IPS DF 4.7 (cell line): ENCODE measurements at regions not wholly inside any gene's neighbourhood (a gene's known extent, or its start where the extent isn't known, plus 50 kb on each side); places are given as distances from the start of the nearest gene placed in this dataset.

Source experiments
- DNase-seq: peaks from one replicate; pipeline ENCODE4 v3.0.0-alpha.2; 2013; ENCODE audit warnings: low spot score; ENCODE audit errors: extremely low read depth

DNA sequence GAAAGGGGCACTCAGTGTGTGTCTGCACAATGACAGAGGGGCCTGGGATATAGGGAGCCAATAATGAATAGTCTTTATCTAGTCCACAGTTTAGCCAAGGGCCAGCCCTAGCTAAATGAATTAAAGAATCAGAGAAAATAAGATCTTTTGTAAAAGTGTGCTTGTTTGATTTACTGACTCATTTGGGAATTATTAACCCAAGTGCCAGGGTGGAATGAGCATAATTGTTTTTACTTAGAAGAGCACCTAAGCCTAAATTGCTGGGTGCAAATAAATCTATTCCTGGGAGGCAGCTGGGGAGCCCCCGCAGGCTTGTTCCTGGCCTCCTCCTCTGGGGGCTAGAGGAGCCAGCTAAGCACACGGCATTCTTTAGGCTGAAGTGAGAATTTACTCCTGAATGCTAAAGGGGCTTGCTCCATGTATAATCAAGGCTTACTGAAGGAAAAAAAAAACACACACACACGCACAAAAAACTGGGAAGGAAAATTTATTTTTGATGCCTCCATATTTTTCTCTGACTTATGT lies 405.3 kb upstream of the SUCLG2 start:
- DNase-seq: no peak

DNA sequence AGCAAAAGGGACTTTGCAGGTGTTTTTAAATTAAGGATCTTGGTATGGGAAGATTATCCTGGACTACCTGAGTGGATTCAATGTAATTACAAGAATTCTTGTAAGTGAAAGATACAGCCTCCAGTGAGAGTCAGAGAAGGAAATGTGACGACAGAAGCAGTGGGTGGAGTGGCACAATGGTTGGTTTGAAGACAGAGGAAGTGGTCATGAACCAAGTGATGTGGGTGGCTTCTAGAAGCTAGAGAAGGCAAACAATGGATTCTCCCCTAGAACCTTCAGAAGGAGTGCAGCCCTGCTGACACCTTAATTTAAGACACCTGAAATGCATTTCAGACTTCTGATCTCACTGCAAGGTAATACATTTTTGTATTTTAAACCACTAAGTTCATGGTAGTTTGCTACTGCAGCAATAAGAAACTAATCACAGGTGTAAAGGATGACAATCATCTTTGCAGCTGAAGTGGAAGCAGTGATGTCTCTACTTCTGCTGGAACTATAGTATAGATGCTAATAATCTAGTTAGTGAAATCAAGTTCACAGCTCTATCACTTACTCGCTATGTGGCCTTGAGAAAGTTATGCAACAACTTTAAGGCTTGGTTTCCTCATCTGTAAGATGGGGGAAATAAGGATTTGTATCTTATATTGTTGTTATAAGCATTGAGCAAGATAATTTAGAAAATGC lies 403.4 kb upstream of the SUCLG2 start:
- no peak for DNase-seq

DNA sequence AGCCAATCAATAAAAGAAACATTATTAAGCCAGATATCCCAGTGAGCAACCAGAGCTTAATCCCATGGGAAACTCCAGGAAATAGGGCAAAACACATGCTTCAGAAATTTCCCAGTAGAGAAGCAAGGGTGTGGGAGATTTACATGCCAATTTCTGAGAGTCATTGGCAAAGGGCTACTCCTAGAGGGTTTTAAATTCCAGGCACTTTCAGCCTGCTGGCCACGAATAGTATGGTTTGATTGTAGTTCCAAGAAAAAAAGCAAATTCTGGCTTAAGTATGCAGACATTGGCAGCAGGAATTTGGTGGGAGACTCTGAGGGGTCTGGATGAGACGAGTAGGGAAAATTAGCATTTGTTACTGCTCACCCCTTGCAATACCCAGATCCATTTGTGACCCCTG lies 402.1 kb upstream of the SUCLG2 start:
- no peak for DNase-seq

- DNase-seq: no peak
Observed at GRCh38 chr3:68055215-68055614, 400.8 kb upstream of the SUCLG2 start.

DNA sequence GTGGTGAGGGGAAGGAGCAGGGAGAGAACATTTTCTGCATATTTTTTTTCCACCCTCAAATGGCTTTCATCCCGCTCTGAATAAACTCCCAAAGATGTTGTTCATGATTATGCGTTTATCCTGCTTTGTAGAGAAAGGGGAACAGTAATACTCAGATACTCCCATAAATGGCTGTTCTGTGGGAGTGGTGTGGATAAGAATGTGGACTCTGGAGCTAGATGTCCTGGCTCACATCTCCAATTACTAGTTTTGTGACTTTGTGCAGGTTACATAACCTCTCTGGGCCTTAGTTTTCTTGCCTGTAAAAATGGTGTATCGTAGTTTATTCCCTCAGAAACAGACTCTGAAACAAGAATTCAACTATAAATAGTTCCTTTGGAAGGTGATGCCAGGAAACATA lies 395.4 kb upstream of the SUCLG2 start:
- DNase-seq: no peak

GRCh38 chr3:68045976-68046375 lies 391.6 kb upstream of the SUCLG2 start:
- no peak for DNase-seq

DNA sequence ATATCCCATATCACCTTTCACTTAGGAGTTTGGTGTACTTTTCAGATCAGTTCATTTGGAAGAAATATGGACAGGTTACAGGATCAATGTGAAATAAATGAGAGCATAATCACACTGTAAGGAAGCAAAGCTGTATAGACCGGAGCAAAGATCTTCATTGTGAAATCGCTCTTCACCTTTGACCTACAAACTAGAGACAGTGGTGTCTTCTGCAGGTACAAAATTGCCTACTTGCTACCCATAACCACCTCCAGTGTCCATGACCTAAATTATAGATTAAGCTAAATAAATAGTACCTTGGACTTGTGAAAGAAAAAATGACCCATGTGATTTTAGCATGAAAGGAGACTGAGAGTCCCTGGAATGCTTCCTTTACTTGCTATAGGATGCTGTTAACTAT lies 379.5 kb upstream of the SUCLG2 start:
- DNase-seq: no peak

DNA sequence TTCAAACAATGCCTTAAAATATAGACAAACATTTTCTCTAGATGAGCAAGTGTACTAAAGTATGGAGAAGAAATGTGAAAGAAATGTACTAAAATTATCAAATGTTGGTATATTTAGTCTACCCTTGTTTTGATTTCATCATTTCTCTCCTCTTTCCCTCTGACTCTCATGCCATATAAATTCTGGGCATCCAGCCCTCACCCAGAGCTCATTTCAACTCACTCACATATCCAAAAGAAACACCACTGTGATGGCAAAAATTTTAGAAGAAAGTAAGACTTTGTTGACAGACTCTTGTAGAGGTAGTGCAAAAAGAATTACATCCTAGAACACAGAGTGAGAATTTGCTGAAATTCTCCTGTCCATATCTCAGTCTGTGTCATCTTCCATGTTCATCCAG lies 377.8 kb upstream of the SUCLG2 start:
- DNase-seq: no peak

DNA sequence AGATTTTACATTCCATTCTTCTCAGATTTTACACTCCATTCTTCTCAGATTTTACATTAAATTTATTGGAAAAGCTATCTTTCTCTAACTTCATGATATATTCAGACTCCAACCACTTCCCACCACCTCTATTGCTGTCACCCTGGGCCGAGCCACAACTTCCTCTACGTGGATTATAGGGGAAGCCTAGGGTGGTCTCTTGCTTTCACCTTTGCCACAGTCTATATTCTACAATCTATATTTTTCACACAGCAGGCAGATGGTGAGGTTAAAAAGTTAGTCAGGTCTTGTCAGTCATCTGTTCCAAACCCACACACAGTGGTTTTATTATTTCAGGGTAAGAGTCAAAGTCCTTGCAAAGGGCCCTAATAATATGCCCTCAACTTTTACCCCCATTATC lies 370.8 kb upstream of the SUCLG2 start:
- DNase-seq: no peak

GRCh38 chr3:68019876-68020275 lies 365.5 kb upstream of the SUCLG2 start:
- no peak for DNase-seq

GRCh38 chr3:68018275-68018674 lies 363.9 kb upstream of the SUCLG2 start:
- no peak for DNase-seq

- no peak for DNase-seq
Observed at GRCh38 chr3:68017069-68017468, 362.7 kb upstream of the SUCLG2 start.

GRCh38 chr3:68009900-68010299 lies 355.5 kb upstream of the SUCLG2 start:
- no peak for DNase-seq

DNA sequence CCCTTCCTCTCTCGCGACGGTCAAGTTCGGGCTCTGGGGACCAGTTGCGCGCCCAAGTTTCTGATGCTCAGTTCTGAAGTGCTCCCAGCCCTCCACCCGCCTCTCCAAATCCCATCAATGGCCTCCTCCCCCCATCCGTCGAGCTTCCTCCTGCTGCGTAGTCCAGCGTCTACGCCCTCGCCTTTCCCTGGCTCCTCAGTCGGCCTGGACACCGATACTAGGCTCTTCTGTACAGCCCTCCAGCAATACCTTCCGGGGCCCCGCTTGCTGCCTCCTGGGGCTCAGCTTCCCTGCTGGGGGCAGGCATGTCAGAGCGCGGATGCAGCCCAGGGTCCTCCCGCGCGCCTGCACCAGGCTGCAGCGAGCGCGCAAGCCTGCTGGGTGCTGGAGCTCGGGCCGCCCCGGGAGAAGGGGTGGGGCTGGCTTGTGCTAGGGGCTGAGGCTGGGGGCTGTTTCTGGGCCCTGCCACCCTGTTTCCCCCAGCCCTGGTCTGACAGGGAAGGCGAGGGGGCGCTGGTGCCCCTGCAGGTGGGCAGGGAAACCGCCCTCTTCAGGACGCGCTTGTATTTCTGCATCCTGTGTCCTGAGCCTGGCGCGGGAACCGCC lies 353.3 kb upstream of the SUCLG2 start:
- no peak for DNase-seq

- DNase-seq: no peak
Observed at GRCh38 chr3:68006646-68007045, 352.2 kb upstream of the SUCLG2 start.

DNA sequence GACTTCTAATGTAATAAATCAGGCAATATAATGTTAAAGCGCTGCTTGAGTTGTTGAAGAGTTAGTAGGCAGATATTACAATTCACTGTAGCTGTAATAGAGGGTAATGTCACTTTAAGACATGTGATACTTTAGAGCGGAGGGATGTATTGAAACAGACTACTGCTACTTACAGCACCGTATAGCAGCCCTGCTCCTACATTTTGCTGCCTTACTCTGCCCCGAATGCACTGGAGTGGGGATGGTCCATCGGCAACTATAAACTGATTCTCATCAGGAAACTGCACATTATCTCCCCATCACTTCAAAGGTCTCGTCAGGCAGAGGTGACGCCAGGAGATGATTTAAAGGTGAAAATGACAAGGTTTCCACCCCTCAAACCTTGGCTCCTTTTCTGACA lies 349.7 kb upstream of the SUCLG2 start:
- DNase-seq: no peak

- DNase-seq: no peak
Observed at GRCh38 chr3:67998281-67998680, 343.9 kb upstream of the SUCLG2 start.

DNA sequence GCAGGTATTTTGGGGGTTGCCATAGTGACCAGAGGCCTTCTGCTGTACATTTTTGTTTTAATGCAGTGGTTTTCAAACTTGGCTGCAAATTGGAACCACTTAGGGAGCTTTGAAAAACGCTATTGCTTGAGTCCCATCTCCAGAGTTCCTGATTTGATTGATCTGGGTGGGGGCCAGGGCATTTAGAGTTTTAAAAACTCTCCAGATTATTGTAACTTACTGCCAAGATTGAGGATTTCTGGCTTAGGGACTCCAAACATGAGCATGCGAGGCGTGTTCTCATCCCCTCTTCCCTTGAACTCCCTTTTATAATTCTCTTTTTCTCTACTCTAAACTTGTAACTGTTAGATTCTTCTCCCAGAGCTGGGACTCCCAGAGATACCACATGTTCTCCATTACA lies 340.8 kb upstream of the SUCLG2 start:
- DNase-seq: no peak

DNA sequence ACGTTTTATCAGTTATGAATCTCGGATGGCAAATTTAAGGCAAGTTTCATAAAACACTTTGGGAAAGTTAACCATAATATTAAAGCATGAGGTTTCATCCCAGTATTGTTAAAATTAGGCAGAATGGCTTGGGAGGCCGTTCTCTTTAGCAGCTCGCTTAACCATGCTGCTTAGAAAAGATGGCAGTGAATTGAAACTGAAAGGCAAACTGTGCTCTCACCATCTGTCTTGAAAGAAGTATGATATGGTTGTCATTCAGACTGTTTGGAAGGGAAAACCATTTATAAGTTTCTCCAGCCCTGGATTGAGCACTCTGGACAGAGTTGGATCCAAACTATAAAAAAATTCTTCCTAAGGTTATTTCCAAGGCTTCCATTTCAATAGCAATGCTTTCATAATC lies 332.3 kb upstream of the SUCLG2 start:
- DNase-seq: no peak

DNA sequence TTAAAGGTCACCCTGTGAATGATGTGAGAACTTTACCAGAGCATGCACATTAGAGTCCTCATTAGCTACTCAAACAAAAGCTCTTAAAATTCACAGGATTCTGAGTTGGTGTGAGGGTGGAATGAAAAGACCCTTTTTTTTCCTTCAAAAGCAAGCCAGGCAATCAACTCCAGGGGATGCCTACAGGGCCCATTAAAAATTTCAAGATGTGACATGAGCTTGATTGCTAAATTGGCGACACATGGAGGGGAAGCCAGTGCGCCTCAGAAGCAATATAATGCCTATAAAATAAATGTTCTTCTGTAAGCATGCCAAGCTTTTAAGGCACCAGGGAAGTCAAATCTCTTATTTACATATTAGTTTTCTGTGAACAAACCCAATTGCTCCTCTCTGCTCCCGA lies 328.8 kb upstream of the SUCLG2 start:
- DNase-seq: no peak

DNA sequence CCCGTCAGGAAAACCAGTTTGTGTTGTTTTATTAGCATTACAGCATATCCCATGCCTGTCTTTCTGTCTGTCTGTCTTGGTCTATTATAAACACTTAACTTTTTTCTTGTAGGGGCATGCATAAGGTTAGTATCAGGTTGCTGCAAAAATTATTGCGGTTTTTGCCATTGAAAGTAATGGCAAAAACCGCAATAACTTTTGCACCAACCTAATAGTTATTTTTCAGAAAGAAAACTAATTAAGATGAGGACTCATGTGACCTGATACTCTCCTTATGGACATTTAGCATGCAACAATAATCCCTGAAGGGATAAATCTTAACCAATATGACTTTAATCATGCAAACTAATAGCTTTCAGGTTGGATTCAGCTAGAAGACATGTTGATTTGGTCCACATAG lies 326.7 kb upstream of the SUCLG2 start:
- DNase-seq: no peak

DNA sequence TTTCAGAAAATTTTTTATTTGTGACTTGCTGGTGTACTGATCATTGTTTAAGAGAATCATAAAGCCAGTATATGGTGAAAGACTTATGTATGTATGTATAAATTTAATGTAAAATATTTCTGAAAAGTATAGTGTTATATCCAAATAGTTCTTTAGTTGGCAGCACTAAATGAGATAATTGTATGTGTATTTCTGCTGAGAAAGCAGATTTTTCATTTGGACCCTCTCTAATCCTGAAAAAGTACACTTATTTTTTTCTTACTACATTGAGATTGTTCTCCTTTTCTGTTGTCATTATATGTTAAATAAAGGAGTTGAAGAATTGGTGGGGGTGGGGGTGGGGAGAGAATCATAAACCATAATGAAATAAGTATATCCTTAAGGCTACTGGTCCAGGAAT lies 324.9 kb upstream of the SUCLG2 start:
- no peak for DNase-seq

- DNase-seq: no peak
Observed at GRCh38 chr3:67977762-67978161, 323.4 kb upstream of the SUCLG2 start.
